Thyroid gland (tissue), 4 donors: ENCODE measurements at regions not wholly inside any gene's neighbourhood (a gene's known extent, or its start where the extent isn't known, plus 50 kb on each side); places are given as distances from the start of the nearest gene placed in this dataset.

Experiments used
- POLR2A ChIP-seq, 2 donors: fragments of 450-650 bp; IDR thresholded peaks; one replicate each; pipeline ENCODE4 v1.6.1; 2017; ENCODE audit warnings: antibody characterized with exemption in 2 of 2, mild to moderate bottlenecking in 2 of 2, moderate library complexity in 1 of 2
- TF ChIP-seq, protein P1 (sequence below), 6 experiments: fragments of 200-600 bp in 3 of 6; fragments of 450-650 bp in 3 of 6; sonication (generic) in 3 of 6; IDR thresholded peaks; one replicate each; pipeline ENCODE4 v1.5.1; 2016 to 2019; ENCODE audit warnings: antibody characterized with exemption in 6 of 6, mild to moderate bottlenecking in 2 of 6, inconsistent platforms in 1 of 6, moderate library complexity in 1 of 6

DNA sequence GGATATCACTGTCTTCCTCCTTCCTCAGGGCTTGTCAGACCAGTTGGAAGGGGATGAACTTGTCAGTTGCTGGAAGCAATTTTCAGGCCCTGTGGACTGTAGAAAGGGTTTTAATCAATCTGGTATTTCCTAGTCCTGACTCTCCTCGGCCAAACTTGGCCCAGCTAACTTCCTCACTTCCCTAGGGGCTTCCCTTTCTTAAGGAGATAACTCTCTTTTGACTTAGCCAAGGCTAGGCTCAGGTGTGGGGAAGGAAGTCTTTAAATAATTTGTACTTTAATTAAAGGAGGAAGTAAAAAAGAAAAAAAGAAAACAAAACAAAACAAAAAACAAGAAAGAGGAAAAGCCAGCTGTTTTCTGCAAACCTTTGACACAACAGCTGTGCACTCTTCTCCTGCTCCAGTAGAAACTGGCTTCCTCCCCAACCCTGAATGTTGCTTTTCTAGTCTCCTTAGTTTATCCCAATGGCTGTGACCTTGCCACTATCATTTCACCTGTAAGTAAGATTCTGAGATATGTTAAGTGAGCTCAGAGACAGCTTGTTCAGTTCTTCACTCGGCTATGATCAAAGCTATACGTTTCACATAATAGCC, 53.0 kb upstream of the ST3GAL6 start:
- TF ChIP-seq POLR2A (IDR thresholded peaks at IDR 0.05): no peak
- TF ChIP-seq, protein P1, sequence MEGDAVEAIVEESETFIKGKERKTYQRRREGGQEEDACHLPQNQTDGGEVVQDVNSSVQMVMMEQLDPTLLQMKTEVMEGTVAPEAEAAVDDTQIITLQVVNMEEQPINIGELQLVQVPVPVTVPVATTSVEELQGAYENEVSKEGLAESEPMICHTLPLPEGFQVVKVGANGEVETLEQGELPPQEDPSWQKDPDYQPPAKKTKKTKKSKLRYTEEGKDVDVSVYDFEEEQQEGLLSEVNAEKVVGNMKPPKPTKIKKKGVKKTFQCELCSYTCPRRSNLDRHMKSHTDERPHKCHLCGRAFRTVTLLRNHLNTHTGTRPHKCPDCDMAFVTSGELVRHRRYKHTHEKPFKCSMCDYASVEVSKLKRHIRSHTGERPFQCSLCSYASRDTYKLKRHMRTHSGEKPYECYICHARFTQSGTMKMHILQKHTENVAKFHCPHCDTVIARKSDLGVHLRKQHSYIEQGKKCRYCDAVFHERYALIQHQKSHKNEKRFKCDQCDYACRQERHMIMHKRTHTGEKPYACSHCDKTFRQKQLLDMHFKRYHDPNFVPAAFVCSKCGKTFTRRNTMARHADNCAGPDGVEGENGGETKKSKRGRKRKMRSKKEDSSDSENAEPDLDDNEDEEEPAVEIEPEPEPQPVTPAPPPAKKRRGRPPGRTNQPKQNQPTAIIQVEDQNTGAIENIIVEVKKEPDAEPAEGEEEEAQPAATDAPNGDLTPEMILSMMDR (IDR thresholded peaks at IDR 0.05): no peak
